ENCODE measurements at regions not wholly inside any gene's neighbourhood (a gene's known extent, or its start where the extent isn't known, plus 50 kb on each side); places are given as distances from the start of the nearest gene placed in this dataset.

DNA sequence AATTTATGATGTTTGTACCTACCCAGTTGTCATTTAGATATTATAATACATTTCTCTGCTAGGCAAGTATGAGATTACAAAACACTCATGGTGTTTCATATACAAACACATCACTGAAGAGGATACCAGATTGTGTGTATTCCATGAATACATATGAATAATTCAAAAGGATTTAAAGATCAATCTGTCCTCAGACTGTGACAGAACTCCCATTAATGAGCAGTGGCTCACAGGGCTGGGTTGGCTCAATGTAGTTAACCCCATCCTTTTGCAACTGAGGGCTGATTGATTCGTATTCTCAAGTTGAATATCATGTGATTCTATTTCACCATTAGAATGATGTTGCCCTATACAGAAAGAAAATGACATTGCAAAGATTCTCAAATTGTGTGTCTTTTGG, 79.6 kb upstream of the SPANXN2 start:
- DNase-seq (ENCODE audit: extremely low read depth, low read depth), result no peak

DNA sequence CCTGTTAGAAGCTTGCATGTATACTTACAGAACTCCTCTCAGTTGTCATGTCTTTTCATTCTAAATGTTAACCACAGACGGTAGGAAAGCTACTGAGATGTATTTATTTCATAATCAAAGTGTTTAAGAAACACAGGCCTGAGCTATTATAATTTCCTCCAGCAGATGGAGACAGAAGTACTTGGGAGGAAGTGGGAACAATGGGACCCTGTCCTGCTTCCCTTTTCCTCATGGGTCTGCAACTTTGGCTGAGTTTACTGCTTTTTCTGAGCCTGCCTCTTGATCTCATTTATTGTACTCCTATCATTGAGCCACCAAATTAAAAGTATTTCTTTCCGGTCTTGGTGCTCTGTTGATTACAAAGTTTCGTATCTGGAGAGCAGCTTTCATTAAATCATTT, 67.7 kb upstream of the SPANXN2 start:
- peak; percentile 15 for DNase-seq (ENCODE audit: extremely low read depth, low read depth)

DNA sequence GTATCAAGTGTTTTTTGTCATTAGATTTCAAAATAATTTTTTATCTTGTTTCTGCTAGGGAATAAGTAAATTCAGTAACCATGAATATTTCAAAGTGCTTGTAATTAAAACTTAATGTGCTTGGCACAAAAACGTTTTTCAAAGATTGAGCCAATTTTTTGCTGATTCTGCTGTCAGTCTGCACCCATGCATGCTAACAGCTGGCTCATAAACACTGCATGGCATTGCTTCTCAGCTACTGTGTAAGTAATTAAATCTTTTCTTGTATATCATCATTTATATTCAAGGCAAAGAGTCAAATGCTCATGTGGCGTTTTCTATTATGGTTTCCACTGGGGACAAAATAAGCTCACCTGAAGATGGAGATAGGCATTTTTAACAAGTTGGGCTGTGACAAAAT, 66.8 kb upstream of the SPANXN2 start:
- no peak for DNase-seq (ENCODE audit: extremely low read depth, low read depth)

DNA sequence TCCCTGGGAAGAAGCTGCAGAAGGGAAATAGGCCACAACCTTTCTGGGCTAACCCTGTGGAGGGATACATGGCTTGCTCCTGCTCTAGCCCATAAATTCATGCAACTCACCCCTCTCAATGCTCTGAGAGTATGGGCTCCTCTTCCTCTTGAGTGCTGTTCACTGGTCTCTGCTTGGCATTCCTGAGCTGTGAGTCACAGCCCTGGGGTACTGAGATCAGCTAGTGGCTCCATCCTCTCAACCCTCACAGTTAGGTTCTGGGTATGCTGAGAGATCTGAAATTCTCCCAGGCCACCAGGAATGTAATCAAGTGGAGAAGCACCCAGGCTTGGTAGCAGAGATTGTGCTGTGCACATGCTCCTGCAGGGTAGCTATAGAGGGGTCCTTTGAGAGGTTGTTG, 60.6 kb upstream of the SPANXN2 start:
- DNase-seq (ENCODE audit: extremely low read depth, low read depth), result no peak
